A549 (cell line): ENCODE measurements at regions not wholly inside any gene's neighbourhood (a gene's known extent, or its start where the extent isn't known, plus 50 kb on each side); places are given as distances from the start of the nearest gene placed in this dataset.

Experiments used
- ATAC-seq, 2 experiments: fragments of 200-7000 bp in 1 of 2; fragments of >200 bp in 1 of 2; cut with Nextera tagmentation in 1 of 2; cut with Tn5 transposase in 1 of 2; 3 replicates each; pipeline versions ENCODE4 v1.8.0 to v1.9.1; 2018 to 2020; ENCODE audit warnings: mild to moderate bottlenecking in 1 of 2, moderate library complexity in 1 of 2
- CTCF ChIA-PET: fragments of 300-600 bp; sonication (Branson Sonifier 250); formaldehyde crosslinking; extraction: SDS; loops from one replicate; lab custom pipeline; 2021; ENCODE audit warnings: antibody characterized with exemption, inconsistent platforms; lab: Yijun Ruan, JAX
- POLR2A ChIA-PET: fragments of 350-600 bp; formaldehyde crosslinking; extraction: SDS; loops from one replicate; lab custom pipeline; 2021; ENCODE audit warnings: antibody characterized with exemption, inconsistent platforms; lab: Yijun Ruan, JAX
- DNase-seq, 2 experiments: peaks; one replicate each; pipeline versions ENCODE4 v3.0.0 to v3.0.0-alpha.2; 2011 to 2016; ENCODE audit warnings: low read depth in 1 of 2, low spot score in 1 of 2
- FAIRE-seq: peaks from 2 replicates; lab custom pipeline; 2011; peaks lifted over from hg19 to GRCh38; lab: Jason Lieb, UNC
- H3K27ac ChIP-seq, 2 experiments: fragments of >200 bp; sonication (Bioruptor Twin); formaldehyde crosslinking; 3 replicates each; pipeline ENCODE4 v1.5.1; 2016 to 2017
- H3K4me1 ChIP-seq: fragments of >200 bp; sonication (Bioruptor Twin); formaldehyde crosslinking; 3 replicates; pipeline ENCODE4 v1.6.1; 2016
- H3K4me2 ChIP-seq: fragments of >200 bp; sonication (Bioruptor Twin); formaldehyde crosslinking; 3 replicates; pipeline ENCODE4 v1.6.1; 2016
- H3K4me3 ChIP-seq: fragments of >200 bp; sonication (Bioruptor Twin); formaldehyde crosslinking; 3 replicates; pipeline ENCODE4 v1.5.1; 2016
- H3K9me3 ChIP-seq: fragments of >200 bp; sonication (Bioruptor Twin); formaldehyde crosslinking; 3 replicates; pipeline ENCODE4 v1.6.1; 2016
- ATOH8 ChIP-seq: fragments of 250-450 bp; sonication (Bioruptor Pico); IDR thresholded peaks from 2 replicates; pipeline ENCODE4 v1.5.0; 2020; ENCODE audit warnings: low read depth, mild to moderate bottlenecking, moderate library complexity
- BCL3 ChIP-seq: fragments of >200 bp; sonication (Bioruptor Twin); formaldehyde crosslinking; IDR thresholded peaks from 3 replicates; pipeline ENCODE4 v1.6.1; 2016
- CBX8 ChIP-seq: fragments of 200-600 bp; sonication (generic); IDR thresholded peaks from 2 replicates; pipeline ENCODE4 v1.6.1; 2016
- CEBPB ChIP-seq, 2 experiments: fragments of >200 bp in 1 of 2; sonication (Bioruptor Twin) in 1 of 2; formaldehyde crosslinking in 1 of 2; IDR thresholded peaks; 2 replicates each; pipeline ENCODE4 v1.6.1; 2012 to 2016
- CHD4 ChIP-seq: fragments of 200-600 bp; sonication (generic); IDR thresholded peaks from 2 replicates; pipeline ENCODE4 v1.6.1; 2016; ENCODE audit warnings: antibody characterized with exemption, mild to moderate bottlenecking, borderline replicate concordance
- E2F6 ChIP-seq: IDR thresholded peaks from 2 replicates; pipeline ENCODE4 v1.6.1; 2012; ENCODE audit warnings: low read depth, borderline replicate concordance
- EHMT2 ChIP-seq: fragments of 200-600 bp; sonication (generic); IDR thresholded peaks from 2 replicates; pipeline ENCODE4 v1.6.1; 2016; ENCODE audit warnings: antibody characterized with exemption, low read depth, mild to moderate bottlenecking, moderate library complexity
- EP300 ChIP-seq, 2 experiments: fragments of >200 bp; sonication (Bioruptor Twin); formaldehyde crosslinking; IDR thresholded peaks; 2 replicates in 1 of 2; 3 replicates in 1 of 2; pipeline ENCODE4 v1.6.1; 2016 to 2017
- FOSL2 ChIP-seq, 2 experiments: fragments of 450-650 bp in 1 of 2; fragments of >200 bp in 1 of 2; sonication (Bioruptor Twin) in 1 of 2; formaldehyde crosslinking; IDR thresholded peaks; 2 replicates each; pipeline versions ENCODE4 v1.5.0 to v1.6.1; 2016 to 2020; ENCODE audit warnings: mild to moderate bottlenecking in 1 of 2, moderate library complexity in 1 of 2
- FOXS1 ChIP-seq: fragments of 250-450 bp; sonication (Bioruptor Pico); IDR thresholded peaks from 2 replicates; pipeline ENCODE4 v1.5.0; 2020; ENCODE audit warnings: mild to moderate bottlenecking, moderate library complexity
- GATA3 ChIP-seq: IDR thresholded peaks from 2 replicates; pipeline ENCODE4 v1.6.1; 2012; ENCODE audit warnings: borderline replicate concordance
- HDAC2 ChIP-seq: fragments of 200-600 bp; sonication (generic); IDR thresholded peaks from 2 replicates; pipeline ENCODE4 v1.6.1; 2016
- HES2 ChIP-seq: fragments of >200 bp; sonication (Bioruptor Twin); formaldehyde crosslinking; IDR thresholded peaks from 2 replicates; pipeline ENCODE4 v1.6.1; 2016
- HMGXB4 ChIP-seq: fragments of 250-450 bp; sonication (Bioruptor Pico); IDR thresholded peaks from 2 replicates; pipeline ENCODE4 v1.5.0; 2021; ENCODE audit warnings: mild to moderate bottlenecking, moderate library complexity, borderline replicate concordance
- HOXB13 ChIP-seq: fragments of 250-450 bp; sonication (Bioruptor Pico); IDR thresholded peaks from 2 replicates; pipeline ENCODE4 v1.5.0; 2020; ENCODE audit warnings: low read depth, mild to moderate bottlenecking, moderate library complexity
- HOXB5 ChIP-seq: fragments of 250-450 bp; sonication (Bioruptor Pico); IDR thresholded peaks from 2 replicates; pipeline ENCODE4 v1.5.0; 2020; ENCODE audit warnings: mild to moderate bottlenecking, moderate library complexity
- JUN ChIP-seq, 2 experiments: fragments of >200 bp; sonication (Bioruptor Twin); formaldehyde crosslinking; IDR thresholded peaks; 2 replicates in 1 of 2; 3 replicates in 1 of 2; pipeline ENCODE4 v1.6.1; 2016 to 2017
- JUNB ChIP-seq: fragments of >200 bp; sonication (Bioruptor Twin); formaldehyde crosslinking; IDR thresholded peaks from 2 replicates; pipeline ENCODE4 v1.6.1; 2016
- KDM1A ChIP-seq: fragments of 200-600 bp; sonication (generic); IDR thresholded peaks from 2 replicates; pipeline ENCODE4 v1.6.1; 2016; ENCODE audit warnings: low read depth, mild to moderate bottlenecking
- MAFK ChIP-seq: fragments of 450-650 bp; IDR thresholded peaks from 2 replicates; pipeline ENCODE4 v1.6.1; 2014; ENCODE audit not compliant: partially characterized antibody
- MAX ChIP-seq: IDR thresholded peaks from 2 replicates; pipeline ENCODE4 v1.6.1; 2012
- NPAS2 ChIP-seq: fragments of 250-450 bp; sonication (Bioruptor Pico); IDR thresholded peaks from 2 replicates; pipeline ENCODE4 v1.8.0; 2022; ENCODE audit warnings: mild to moderate bottlenecking, moderate library complexity, borderline replicate concordance
- PBX3 ChIP-seq: IDR thresholded peaks from 2 replicates; pipeline ENCODE4 v1.6.1; 2012
- RAD21 ChIP-seq, 2 experiments: fragments of >200 bp in 1 of 2; sonication (Bioruptor Twin) in 1 of 2; formaldehyde crosslinking in 1 of 2; IDR thresholded peaks in 1 of 2; conservative IDR thresholded peaks in 1 of 2; 2 replicates in 1 of 2; 3 replicates in 1 of 2; pipeline ENCODE4 v1.6.1; 2012 to 2018; ENCODE audit warnings: inconsistent platforms in 1 of 2
- RFX5 ChIP-seq: fragments of 450-650 bp; IDR thresholded peaks from 2 replicates; pipeline ENCODE4 v1.7.1; 2014; ENCODE audit warnings: antibody characterized with exemption, mild to moderate bottlenecking, moderate library complexity
- RNF2 ChIP-seq: fragments of 200-600 bp; sonication (generic); IDR thresholded peaks from 2 replicates; pipeline ENCODE4 v1.6.1; 2016; ENCODE audit warnings: low read depth, mild to moderate bottlenecking, antibody characterized with exemption, moderate library complexity, borderline replicate concordance
- SMC3 ChIP-seq: fragments of >200 bp; sonication (Bioruptor Twin); formaldehyde crosslinking; IDR thresholded peaks from 3 replicates; pipeline ENCODE4 v1.6.1; 2018; ENCODE audit warnings: inconsistent platforms
- ZNF302 ChIP-seq: fragments of 250-450 bp; sonication (Bioruptor Pico); IDR thresholded peaks from 2 replicates; pipeline ENCODE4 v1.9.0; 2021; ENCODE audit warnings: inconsistent platforms, mild to moderate bottlenecking, moderate library complexity
- WGBS: methylation state at CpG from one replicate; pipeline ENCODE4 v1.1.6; 2017; ENCODE audit errors: missing lambda C conversion rate; 5-methylcytosine and 5-hydroxymethylcytosine counted together

DNA sequence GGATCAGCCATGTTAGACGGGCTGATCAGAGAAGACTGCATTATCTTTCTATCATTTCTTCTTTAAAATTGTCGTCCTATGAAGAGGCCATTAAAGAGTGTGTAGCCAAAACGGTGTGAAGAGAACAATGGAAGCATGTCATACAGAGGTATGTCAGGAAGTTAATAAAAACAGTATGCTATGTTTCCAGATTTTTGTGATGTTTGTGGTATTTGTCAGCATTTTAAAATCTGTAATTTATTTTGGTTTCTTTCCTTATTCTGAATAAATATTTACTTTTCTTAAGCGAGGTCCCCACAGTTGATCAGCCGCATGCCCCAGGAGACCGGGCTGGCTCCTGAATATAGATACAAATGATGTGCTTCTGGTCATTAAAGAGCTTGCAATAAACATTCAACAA lies 142.9 kb upstream of the SERP2 start:
- Histone ChIP-seq H3K4me3 (no peak overlapping the region), H3K9me3 (peaks cover 10% of the 10 kb centered on the region; the same call in 2 of the 3 replicates), H3K27ac (peak overlapping the region; percentile 90 to 97), H3K4me1 (peaks cover 44% of the 10 kb centered on the region), H3K4me2 (peak overlapping the region; percentile 74; the same call in 2 of the 3 replicates)
- CTCF ChIA-PET: interaction anchor here (1.3 kb wide), 1 partner anchor 206 kb away, joined by 4 read pairs; no protein-coding TSS in a partner anchor
- no peak for TF ChIP-seq CEBPB (IDR thresholded peaks at IDR 0.05)
- TF ChIP-seq HES2: no peak
- no peak for TF ChIP-seq E2F6
- no peak for TF ChIP-seq HDAC2
- no peak for TF ChIP-seq EP300 (IDR thresholded peaks at IDR 0.05)
- no peak for TF ChIP-seq KDM1A
- no peak for TF ChIP-seq CHD4
- TF ChIP-seq ATOH8 (CRISPR knock-in tag): no peak
- no peak for TF ChIP-seq HMGXB4
- no peak for TF ChIP-seq FOXS1 (CRISPR knock-in tag)
- TF ChIP-seq RFX5: no peak
- TF ChIP-seq ZNF302: no peak
- TF ChIP-seq JUNB: no peak
- TF ChIP-seq CBX8: no peak
- TF ChIP-seq GATA3: no peak
- TF ChIP-seq NPAS2 (CRISPR knock-in tag): no peak
- POLR2A ChIA-PET: interaction anchor here (2.1 kb wide), 1 partner anchor 76 kb away, joined by 13 read pairs; no protein-coding TSS in a partner anchor
- FAIRE-seq (no peak), ATAC-seq (no peak), DNase-seq (no peak)
- WGBS: 70% methylated on average over 6 of the region's 6 CpGs

DNA sequence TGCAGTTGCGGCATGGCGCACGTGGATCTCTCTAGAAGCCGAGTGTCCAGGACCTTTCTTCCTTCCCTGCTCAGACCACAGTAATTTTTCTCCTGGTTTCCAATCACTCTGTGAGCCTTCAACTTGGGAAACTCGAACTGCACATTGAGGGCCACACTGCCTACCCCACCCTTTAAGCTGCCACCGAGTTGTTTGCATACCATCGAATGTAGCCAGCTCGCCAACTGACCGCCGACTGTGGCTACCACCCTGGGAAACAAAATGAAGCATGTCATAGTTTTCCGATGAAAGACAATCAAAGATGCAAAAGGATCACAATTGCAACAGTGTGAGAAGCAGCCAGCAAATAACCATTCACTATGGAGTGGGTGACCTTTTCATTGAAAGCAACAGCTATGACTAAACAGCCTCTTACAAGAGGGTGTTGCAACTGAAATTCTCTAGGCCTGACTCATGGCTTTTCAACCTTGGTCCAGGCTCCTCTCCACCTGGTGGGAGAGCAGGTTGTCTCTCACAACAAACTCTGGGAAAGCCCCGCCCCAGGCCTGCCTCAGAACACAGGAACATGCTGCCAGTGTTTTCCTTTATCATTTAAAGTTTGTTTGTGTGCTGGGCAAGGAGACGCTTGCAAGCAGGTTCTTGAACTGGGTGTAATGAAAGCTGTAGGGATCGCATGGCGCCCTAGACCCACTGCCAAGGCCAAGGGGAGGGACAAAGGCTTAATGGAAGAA lies 141.7 kb upstream of the SERP2 start:
- CTCF ChIA-PET: interaction anchor here (0.7 to 1.3 kb wide), 10 partner anchors 12 to 324 kb away, joined by 3 to 4 read pairs (median 4); no protein-coding TSS in a partner anchor
- no peak overlapping the region for H3K4me3 ChIP-seq
- POLR2A ChIA-PET: interaction anchor here (0.8 to 2.3 kb wide), 5 partner anchors 69 to 205 kb away, joined by 3 to 13 read pairs (median 7); no protein-coding TSS in a partner anchor
- DNase-seq (peak; percentile 84 to 96), FAIRE-seq (peak; percentile 83), ATAC-seq (peak; percentile 98 to 99)
- H3K9me3 ChIP-seq: peaks cover 10% of the 10 kb centered on the region; the same call in 2 of the 3 replicates
- WGBS: 23% methylated on average over 13 of the region's 15 CpGs
- H3K4me1 ChIP-seq: peaks cover 54% of the 10 kb centered on the region
- H3K27ac ChIP-seq: peak overlapping the region; percentile 90 to 97
- H3K4me2 ChIP-seq: peak overlapping the region; percentile 74
- peak; percentile 91 for TF ChIP-seq GATA3
- TF ChIP-seq CEBPB (IDR thresholded peaks at IDR 0.05): peak; percentile 97 to 99
- peak; percentile 41 to 64; a peak in 4 of 5 replicates for TF ChIP-seq RAD21 (conservative IDR thresholded peaks at IDR 0.05 in 1 of 2, IDR thresholded peaks at IDR 0.05 in 1 of 2)
- peak; percentile 64 for TF ChIP-seq SMC3
- peak; percentile 84; the same call in 1 of the 2 replicates for TF ChIP-seq MAX
- peak; percentile 91 to 94; a peak in 4 of 5 replicates for TF ChIP-seq EP300 (IDR thresholded peaks at IDR 0.05)
- TF ChIP-seq PBX3: peak; percentile 61; the same call in 1 of the 2 replicates
- TF ChIP-seq HES2: peak; percentile 87
- TF ChIP-seq HOXB5 (CRISPR knock-in tag): no peak
- no peak for TF ChIP-seq KDM1A
- TF ChIP-seq BCL3: peak; percentile 87
- peak; percentile 96 for TF ChIP-seq FOSL2 (IDR thresholded peaks at IDR 0.05)
- peak; percentile 97 for TF ChIP-seq FOSL2 (CRISPR knock-in tag; IDR thresholded peaks at IDR 0.05)
- 0 out of 2 replicates have a peak, but pooled peaks have one; percentile 38 for TF ChIP-seq ATOH8 (CRISPR knock-in tag)
- peak; percentile 96 for TF ChIP-seq JUNB
- TF ChIP-seq MAFK: peak; percentile 48
- TF ChIP-seq RNF2: no peak
- TF ChIP-seq EHMT2: 0 out of 2 replicates have a peak, but pooled peaks have one; percentile 33
- TF ChIP-seq JUN (IDR thresholded peaks at IDR 0.05): peak; percentile 94
- peak; percentile 7; the same call in 1 of the 2 replicates for TF ChIP-seq HOXB13 (CRISPR knock-in tag)
